ENCODE measurements at regions not wholly inside any gene's neighbourhood (a gene's known extent, or its start where the extent isn't known, plus 50 kb on each side); places are given as distances from the start of the nearest gene placed in this dataset.

GRCh38 chr13:106153041-106153440, 382.4 kb downstream of the EFNB2 start:
- H3K9me3 Mint-ChIP-seq: no peaks in the 10 kb centered on the region
- no peak for TF ChIP-seq CTCF (IDR thresholded peaks at IDR 0.05)
- DNase-seq (no peak), ATAC-seq (no peak)
- intact Hi-C loops (cut with micrococcal nuclease): no loop called here
- H3K4me3 Mint-ChIP-seq: no peak overlapping the region
- ChIA-PET POLR2A (no interaction called here), CTCF (no interaction called here)
- no peaks in the 10 kb centered on the region for H3K4me1 Mint-ChIP-seq (ENCODE audit: low read depth)
- no peaks in the 10 kb centered on the region for H3K36me3 Mint-ChIP-seq (ENCODE audit: low read depth)
- H3K27me3 Mint-ChIP-seq: no peaks in the 10 kb centered on the region
- no peak overlapping the region for H3K27ac Mint-ChIP-seq

- ChIA-PET POLR2A (interaction anchor here (0.6 kb wide), 1 partner anchor 141 kb away, joined by 3 read pairs; no protein-coding TSS in a partner anchor), CTCF (no interaction called here)
- H3K36me3 Mint-ChIP-seq (ENCODE audit: low read depth): no peaks in the 10 kb centered on the region
- H3K27me3 Mint-ChIP-seq: no peaks in the 10 kb centered on the region
- no peak overlapping the region for H3K4me3 Mint-ChIP-seq
- DNase-seq (no peak), ATAC-seq (no peak)
- H3K4me1 Mint-ChIP-seq (ENCODE audit: low read depth): no peaks in the 10 kb centered on the region
- intact Hi-C loops (cut with micrococcal nuclease): no loop called here
- no peaks in the 10 kb centered on the region for H3K9me3 Mint-ChIP-seq
- no peak for TF ChIP-seq CTCF (IDR thresholded peaks at IDR 0.05)
- no peak overlapping the region for H3K27ac Mint-ChIP-seq
These were observed 383.4 kb downstream of the EFNB2 start for GRCh38 chr13:106152047-106152446.

- Mint-ChIP-seq H3K9me3 (no peaks in the 10 kb centered on the region), H3K27ac (no peak overlapping the region), H3K27me3 (no peaks in the 10 kb centered on the region), H3K4me1 (ENCODE audit: low read depth) (no peaks in the 10 kb centered on the region), H3K4me3 (no peak overlapping the region), H3K36me3 (ENCODE audit: low read depth) (no peaks in the 10 kb centered on the region)
- POLR2A ChIA-PET: no interaction called here
- DNase-seq: no peak
- no peak for ATAC-seq
- intact Hi-C loops (cut with micrococcal nuclease): no loop called here
- no peak for TF ChIP-seq CTCF (IDR thresholded peaks at IDR 0.05)
- CTCF ChIA-PET: no interaction called here
These were observed 384.3 kb downstream of the EFNB2 start for GRCh38 chr13:106151056-106151699.

GRCh38 chr13:106145997-106146864, 389.2 kb downstream of the EFNB2 start:
- ATAC-seq (no peak), DNase-seq (no peak)
- no peak overlapping the region for H3K27ac Mint-ChIP-seq
- peaks cover 2% of the 10 kb centered on the region for H3K27me3 Mint-ChIP-seq
- no peak overlapping the region for H3K4me3 Mint-ChIP-seq
- no peaks in the 10 kb centered on the region for H3K9me3 Mint-ChIP-seq
- H3K36me3 Mint-ChIP-seq (ENCODE audit: low read depth): no peaks in the 10 kb centered on the region
- H3K4me1 Mint-ChIP-seq (ENCODE audit: low read depth): no peaks in the 10 kb centered on the region
- intact Hi-C loops (cut with micrococcal nuclease): no loop called here
- ChIA-PET POLR2A (no interaction called here), CTCF (interaction anchor here (1.2 kb wide), 1 partner anchor 174 kb away, joined by 3 read pairs; no protein-coding TSS in a partner anchor)
- no peak for TF ChIP-seq CTCF (IDR thresholded peaks at IDR 0.05)

- ATAC-seq (no peak), DNase-seq (no peak)
- peaks cover 2% of the 10 kb centered on the region for H3K27me3 Mint-ChIP-seq
- no peaks in the 10 kb centered on the region for H3K4me1 Mint-ChIP-seq (ENCODE audit: low read depth)
- no peaks in the 10 kb centered on the region for H3K36me3 Mint-ChIP-seq (ENCODE audit: low read depth)
- no peak for TF ChIP-seq CTCF (IDR thresholded peaks at IDR 0.05)
- no peak overlapping the region for H3K4me3 Mint-ChIP-seq
- ChIA-PET CTCF (interaction anchor here (1.2 kb wide), 1 partner anchor 173 kb away, joined by 3 read pairs; no protein-coding TSS in a partner anchor), POLR2A (no interaction called here)
- intact Hi-C loops (cut with micrococcal nuclease): no loop called here
- H3K9me3 Mint-ChIP-seq: no peaks in the 10 kb centered on the region
- no peak overlapping the region for H3K27ac Mint-ChIP-seq
These were observed 390.4 kb downstream of the EFNB2 start for GRCh38 chr13:106145070-106145469.

All from activated CD8-positive, alpha-beta T cell treated with anti-CD3 and anti-CD28 coated beads for 36 hours (primary cell).